ENCODE measurements at regions not wholly inside any gene's neighbourhood (a gene's known extent, or its start where the extent isn't known, plus 50 kb on each side); places are given as distances from the start of the nearest gene placed in this dataset.

- TF ChIP-seq CTCF (IDR thresholded peaks at IDR 0.05; ENCODE audit: borderline replicate concordance, extremely low read depth, low read length, poor library complexity, severe bottlenecking) = no peak
- TF ChIP-seq EZH2 (IDR thresholded peaks at IDR 0.05; ENCODE audit: borderline replicate concordance, low read depth, low read length, severe bottlenecking) = no peak
Observed at GRCh38 chr2:105590780-105591660, 153.7 kb upstream of the NCK2 start.
